PC-3 (cell line): ENCODE measurements at regions not wholly inside any gene's neighbourhood (a gene's known extent, or its start where the extent isn't known, plus 50 kb on each side); places are given as distances from the start of the nearest gene placed in this dataset.

Experiments used
- EZH2phosphoT487 ChIP-seq: fragments of 300-600 bp; sonication (generic); IDR thresholded peaks from 2 replicates; pipeline ENCODE4 v1.6.1; 2018; ENCODE audit warnings: mild to moderate bottlenecking, antibody characterized with exemption, low read length, borderline replicate concordance
- TF ChIP-seq, protein P1 (sequence below): fragments of 300-600 bp; sonication (generic); conservative IDR thresholded peaks from 2 replicates; pipeline ENCODE4 v1.5.1; 2017; ENCODE audit warnings: antibody characterized with exemption, low read depth, mild to moderate bottlenecking, low read length

DNA sequence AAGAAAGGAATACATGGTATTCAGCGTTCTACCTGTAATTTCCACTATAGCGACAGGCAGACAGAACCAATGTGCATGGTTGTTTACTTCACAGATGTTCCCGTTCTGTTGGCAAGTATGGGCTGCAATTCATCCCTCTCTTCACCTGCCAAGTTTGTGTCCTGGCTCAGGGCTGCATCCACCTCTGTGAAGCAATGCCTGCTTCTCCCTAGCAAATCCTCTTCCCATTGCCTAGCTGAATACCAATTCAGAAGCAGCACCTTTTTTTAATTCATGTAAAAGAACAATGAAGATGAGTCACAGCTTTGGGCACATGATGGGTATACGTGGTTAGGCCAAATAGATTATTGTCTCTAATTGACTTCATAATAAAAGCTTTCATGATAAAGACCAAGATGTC is 54.7 kb upstream of the LRATD1 start:
- TF ChIP-seq, protein P1, sequence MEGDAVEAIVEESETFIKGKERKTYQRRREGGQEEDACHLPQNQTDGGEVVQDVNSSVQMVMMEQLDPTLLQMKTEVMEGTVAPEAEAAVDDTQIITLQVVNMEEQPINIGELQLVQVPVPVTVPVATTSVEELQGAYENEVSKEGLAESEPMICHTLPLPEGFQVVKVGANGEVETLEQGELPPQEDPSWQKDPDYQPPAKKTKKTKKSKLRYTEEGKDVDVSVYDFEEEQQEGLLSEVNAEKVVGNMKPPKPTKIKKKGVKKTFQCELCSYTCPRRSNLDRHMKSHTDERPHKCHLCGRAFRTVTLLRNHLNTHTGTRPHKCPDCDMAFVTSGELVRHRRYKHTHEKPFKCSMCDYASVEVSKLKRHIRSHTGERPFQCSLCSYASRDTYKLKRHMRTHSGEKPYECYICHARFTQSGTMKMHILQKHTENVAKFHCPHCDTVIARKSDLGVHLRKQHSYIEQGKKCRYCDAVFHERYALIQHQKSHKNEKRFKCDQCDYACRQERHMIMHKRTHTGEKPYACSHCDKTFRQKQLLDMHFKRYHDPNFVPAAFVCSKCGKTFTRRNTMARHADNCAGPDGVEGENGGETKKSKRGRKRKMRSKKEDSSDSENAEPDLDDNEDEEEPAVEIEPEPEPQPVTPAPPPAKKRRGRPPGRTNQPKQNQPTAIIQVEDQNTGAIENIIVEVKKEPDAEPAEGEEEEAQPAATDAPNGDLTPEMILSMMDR: no peak
- TF ChIP-seq EZH2phosphoT487: no peak
